PC-3 (cell line): ENCODE measurements at regions not wholly inside any gene's neighbourhood (a gene's known extent, or its start where the extent isn't known, plus 50 kb on each side); places are given as distances from the start of the nearest gene placed in this dataset.

Source experiments
- ATAC-seq: fragments of 200-7000 bp; cut with Tn5 transposase; 2 replicates; pipeline ENCODE4 v1.9.1; 2020; ENCODE audit warnings: mild to moderate bottlenecking, moderate library complexity
- BruUV-seq: library from RNA; stranded (reverse); fragments of 400-500 nt; replicated peaks from 2 replicates; lab custom pipeline; 2021; lab: Mats Ljungman, UMichigan
- CTCF ChIA-PET: fragments of 300-600 bp; sonication (Branson Sonifier 250); formaldehyde crosslinking; loops from one replicate; lab custom pipeline; 2022; ENCODE audit warnings: antibody characterized with exemption; lab: Charles Lee
- POLR2A ChIA-PET: fragments of 300-600 bp; sonication (Branson Sonifier 250); formaldehyde crosslinking; loops from one replicate; lab custom pipeline; 2022; ENCODE audit warnings: antibody characterized with exemption; ENCODE audit not compliant: unreplicated experiment; lab: Charles Lee
- DNase-seq: peaks from one replicate; pipeline ENCODE4 v3.0.0-alpha.2; 2015
- H2AFZ ChIP-seq: fragments of 300-600 bp; sonication (generic); 2 replicates; pipeline ENCODE4 v1.6.0; 2016; ENCODE audit warnings: antibody characterized with exemption, low read length
- H3F3A ChIP-seq: fragments of 300-600 bp; sonication (generic); one replicate; pipeline ENCODE4 v1.6.0; 2017; ENCODE audit warnings: antibody characterized with exemption, low read length, control low read depth, mild to moderate bottlenecking; ENCODE audit not compliant: unreplicated experiment
- H3K27ac ChIP-seq: fragments of 300-600 bp; sonication (generic); 2 replicates; pipeline ENCODE4 v1.5.1; 2016; ENCODE audit warnings: mild to moderate bottlenecking, low read length
- H3K27me3 ChIP-seq: fragments of 300-600 bp; sonication (generic); 2 replicates; pipeline ENCODE4 v1.6.1; 2016; ENCODE audit warnings: low read length, mixed read lengths
- H3K36me3 ChIP-seq: fragments of 300-600 bp; sonication (generic); 2 replicates; pipeline ENCODE4 v1.6.1; 2016; ENCODE audit warnings: low read depth, mixed run types, low read length, mixed read lengths
- H3K4me1 ChIP-seq: fragments of 300-600 bp; sonication (generic); 2 replicates; pipeline ENCODE4 v1.5.1; 2016; ENCODE audit warnings: low read length; ENCODE audit not compliant: insufficient read depth
- H3K4me2 ChIP-seq: fragments of 300-600 bp; sonication (generic); 2 replicates; pipeline ENCODE4 v1.6.0; 2016; ENCODE audit warnings: low read length
- H3K4me3 ChIP-seq: fragments of 300-600 bp; sonication (generic); 2 replicates; pipeline ENCODE4 v1.5.1; 2016; ENCODE audit warnings: mild to moderate bottlenecking, low read length, mixed read lengths
- H3K79me2 ChIP-seq: fragments of 300-600 bp; sonication (generic); 2 replicates; pipeline ENCODE4 v1.6.1; 2017; ENCODE audit warnings: low read length, mixed read lengths
- H3K9ac ChIP-seq: fragments of 300-600 bp; sonication (generic); 2 replicates; pipeline ENCODE4 v1.6.0; 2016; ENCODE audit warnings: mild to moderate bottlenecking, low read length
- H3K9me2 ChIP-seq: fragments of 300-600 bp; sonication (generic); replicated peaks from 2 replicates; pipeline ENCODE4 v1.6.1; 2016; ENCODE audit warnings: mixed run types, low read length, mixed read lengths
- H3K9me3 ChIP-seq: fragments of 300-600 bp; sonication (generic); 2 replicates; pipeline ENCODE4 v1.6.1; 2016; ENCODE audit warnings: low read length, mixed read lengths
- H4K20me1 ChIP-seq: fragments of 300-600 bp; sonication (generic); 2 replicates; pipeline ENCODE4 v1.6.1; 2016; ENCODE audit warnings: low read length, mixed read lengths
- CTCF ChIP-seq: fragments of 300-600 bp; sonication (generic); conservative IDR thresholded peaks from 2 replicates; pipeline ENCODE4 v1.5.1; 2017; ENCODE audit warnings: antibody characterized with exemption, low read depth, mild to moderate bottlenecking, low read length
- EZH2 ChIP-seq: fragments of 300-600 bp; sonication (generic); IDR thresholded peaks from one replicate; pipeline ENCODE4 v1.6.1; 2017; ENCODE audit warnings: antibody characterized with exemption, mild to moderate bottlenecking, low read length; ENCODE audit not compliant: unreplicated experiment
- EZH2phosphoT487 ChIP-seq: fragments of 300-600 bp; sonication (generic); IDR thresholded peaks from 2 replicates; pipeline ENCODE4 v1.6.1; 2018; ENCODE audit warnings: mild to moderate bottlenecking, antibody characterized with exemption, low read length, borderline replicate concordance
- intact Hi-C: fragments of 100-400 bp; cut with micrococcal nuclease; formaldehyde crosslinking; loops from 2 replicates; pipeline ENCODE4 v1.9.0; 2023

- H3F3A ChIP-seq = no peaks in the 10 kb centered on the region
- H4K20me1 ChIP-seq = no peaks in the 10 kb centered on the region
- H3K27me3 ChIP-seq = no peaks in the 10 kb centered on the region
- peaks cover 5% of the 10 kb centered on the region for H3K9me3 ChIP-seq
- TF ChIP-seq CTCF (no peak), EZH2phosphoT487 (no peak), EZH2 (no peak)
- H3K4me3 ChIP-seq = no peak overlapping the region
- ChIA-PET CTCF (no interaction called here), POLR2A (interaction anchor here (0.7 kb wide), 1 partner anchor 392 kb away, joined by 4 read pairs; no protein-coding TSS in a partner anchor)
- H3K36me3 ChIP-seq = no peaks in the 10 kb centered on the region; the same call in 1 of the 2 replicates
- DNase-seq (peak; percentile 42), ATAC-seq (no peak)
- no peak overlapping the region for H3K4me2 ChIP-seq
- intact Hi-C loops = no loop called here
- no peaks in the 10 kb centered on the region for H3K9me2 ChIP-seq
- no peak overlapping the region for H3K9ac ChIP-seq
- no peaks in the 10 kb centered on the region for H3K79me2 ChIP-seq
- BruUV-seq = no TSS peak
- H3K27ac ChIP-seq = peak overlapping the region; percentile 54; the same call in 1 of the 2 replicates
- H2AFZ ChIP-seq = no peak overlapping the region
- peaks cover 27% of the 10 kb centered on the region for H3K4me1 ChIP-seq
These were observed 142.3 kb upstream of the NCKAP5 start for GRCh38 chr2:133710613-133711012.

- Histone ChIP-seq H3K4me1 (peaks cover 29% of the 10 kb centered on the region), H3K4me2 (peak overlapping the region; percentile 1; the same call in 1 of the 2 replicates), H3K27me3 (no peaks in the 10 kb centered on the region), H3K9me3 (peaks cover 5% of the 10 kb centered on the region), H3K27ac (peak overlapping the region; percentile 54), H3K9me2 (no peaks in the 10 kb centered on the region), H2AFZ (no peak overlapping the region), H3K36me3 (no peaks in the 10 kb centered on the region; the same call in 1 of the 2 replicates), H3K9ac (no peak overlapping the region; the same call in 1 of the 2 replicates), H4K20me1 (no peaks in the 10 kb centered on the region), H3K4me3 (no peak overlapping the region), H3K79me2 (no peaks in the 10 kb centered on the region), H3F3A (no peaks in the 10 kb centered on the region)
- ATAC-seq = no peak
- intact Hi-C loops = no loop called here
- ChIA-PET POLR2A (no interaction called here), CTCF (no interaction called here)
- DNase-seq = no peak
- TF ChIP-seq EZH2phosphoT487 (no peak), EZH2 (no peak), CTCF (no peak)
- BruUV-seq = no TSS peak
These were observed 142.9 kb upstream of the NCKAP5 start for GRCh38 chr2:133711201-133711600.

- H3K9me3 ChIP-seq = peaks cover 5% of the 10 kb centered on the region
- peak overlapping the region; percentile 1; the same call in 1 of the 2 replicates for H3K4me2 ChIP-seq
- no peaks in the 10 kb centered on the region for H3K79me2 ChIP-seq
- ATAC-seq = peak; percentile 65; the same call in 1 of the 2 replicates
- H4K20me1 ChIP-seq = no peaks in the 10 kb centered on the region
- peak; percentile 85 for DNase-seq
- no TSS peak for BruUV-seq
- no peak overlapping the region for H3K9ac ChIP-seq
- intact Hi-C loops = no loop called here
- H3K27ac ChIP-seq = peak overlapping the region; percentile 84
- no peak for TF ChIP-seq CTCF
- TF ChIP-seq EZH2 = no peak
- TF ChIP-seq EZH2phosphoT487 = no peak
- peak overlapping the region; percentile 2; the same call in 1 of the 2 replicates for H2AFZ ChIP-seq
- ChIA-PET CTCF (no interaction called here), POLR2A (no interaction called here)
- H3K4me1 ChIP-seq = peaks cover 35% of the 10 kb centered on the region
- H3K27me3 ChIP-seq = no peaks in the 10 kb centered on the region
- H3F3A ChIP-seq = no peaks in the 10 kb centered on the region
- no peak overlapping the region for H3K4me3 ChIP-seq
- no peaks in the 10 kb centered on the region for H3K9me2 ChIP-seq
- no peaks in the 10 kb centered on the region; the same call in 1 of the 2 replicates for H3K36me3 ChIP-seq
These were observed 143.5 kb upstream of the NCKAP5 start for GRCh38 chr2:133711806-133712205.
